ENCODE measurements at regions not wholly inside any gene's neighbourhood (a gene's known extent, or its start where the extent isn't known, plus 50 kb on each side); places are given as distances from the start of the nearest gene placed in this dataset.

- H3K27ac ChIP-seq: no peak overlapping the region
- H3K4me3 ChIP-seq: no peak overlapping the region
- intact Hi-C loops (cut with DNase I; ENCODE audit: low total_unique reads): no loop called here
- H3K27me3 ChIP-seq: no peaks in the 10 kb centered on the region
- no peaks in the 10 kb centered on the region for H3K9me3 ChIP-seq
- TF ChIP-seq CTCF (IDR thresholded peaks at IDR 0.05): no peak
- no peak for TF ChIP-seq POLR2A (IDR thresholded peaks at IDR 0.05)
- no peak for DNase-seq
- H3K36me3 ChIP-seq: no peaks in the 10 kb centered on the region
- H3K4me1 ChIP-seq: no peaks in the 10 kb centered on the region
These were observed 285.1 kb downstream of the IL20RB start for GRCh38 chr3:137242836-137243400.

- no peak overlapping the region for H3K27ac ChIP-seq
- intact Hi-C loops (cut with DNase I; ENCODE audit: low total_unique reads): no loop called here
- no peaks in the 10 kb centered on the region for H3K36me3 ChIP-seq
- no peaks in the 10 kb centered on the region for H3K27me3 ChIP-seq
- H3K9me3 ChIP-seq: no peaks in the 10 kb centered on the region
- H3K4me1 ChIP-seq: no peaks in the 10 kb centered on the region
- TF ChIP-seq CTCF (IDR thresholded peaks at IDR 0.05) (no peak), POLR2A (IDR thresholded peaks at IDR 0.05) (no peak)
- no peak overlapping the region for H3K4me3 ChIP-seq
- no peak for DNase-seq
These were observed 288.7 kb downstream of the IL20RB start for GRCh38 chr3:137246491-137246890.

- Histone ChIP-seq H3K4me3 (no peak overlapping the region), H3K36me3 (no peaks in the 10 kb centered on the region), H3K27ac (no peak overlapping the region), H3K9me3 (no peaks in the 10 kb centered on the region), H3K4me1 (no peaks in the 10 kb centered on the region), H3K27me3 (no peaks in the 10 kb centered on the region)
- intact Hi-C loops (cut with DNase I; ENCODE audit: low total_unique reads): no loop called here
- DNase-seq: no peak
- TF ChIP-seq CTCF (IDR thresholded peaks at IDR 0.05): no peak
- TF ChIP-seq POLR2A (IDR thresholded peaks at IDR 0.05): no peak
These were observed 291.6 kb downstream of the IL20RB start for GRCh38 chr3:137249311-137249940.

- H3K9me3 ChIP-seq: no peaks in the 10 kb centered on the region
- TF ChIP-seq CTCF (IDR thresholded peaks at IDR 0.05): no peak
- TF ChIP-seq POLR2A (IDR thresholded peaks at IDR 0.05): no peak
- no peaks in the 10 kb centered on the region for H3K27me3 ChIP-seq
- no peak overlapping the region for H3K4me3 ChIP-seq
- H3K4me1 ChIP-seq: no peaks in the 10 kb centered on the region
- intact Hi-C loops (cut with DNase I; ENCODE audit: low total_unique reads): no loop called here
- no peak overlapping the region for H3K27ac ChIP-seq
- H3K36me3 ChIP-seq: no peaks in the 10 kb centered on the region
- DNase-seq: no peak
These were observed 301.3 kb downstream of the IL20RB start for GRCh38 chr3:137259089-137259488.

DNA sequence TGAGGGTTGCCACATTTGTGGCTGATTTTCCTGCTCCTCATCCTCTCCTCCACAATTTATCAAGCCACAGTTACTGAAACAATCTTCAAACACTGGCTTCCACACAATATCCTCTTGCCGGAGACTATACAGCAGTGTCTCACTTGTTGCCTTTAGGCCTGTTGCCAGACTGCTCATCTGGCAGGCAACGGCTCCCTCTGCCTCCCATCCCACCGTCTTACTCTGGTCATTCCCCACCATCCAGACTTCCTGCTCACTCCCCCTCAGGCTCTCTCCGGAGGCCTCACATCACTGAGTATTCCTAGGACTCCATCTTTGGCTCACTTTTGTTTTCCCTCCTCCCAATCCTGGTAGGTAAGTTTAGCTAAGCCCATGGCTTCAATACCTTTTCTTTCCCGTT lies 301.9 kb downstream of the IL20RB start:
- no peak overlapping the region for H3K27ac ChIP-seq
- intact Hi-C loops (cut with DNase I; ENCODE audit: low total_unique reads): no loop called here
- H3K36me3 ChIP-seq: no peaks in the 10 kb centered on the region
- DNase-seq: no peak
- no peaks in the 10 kb centered on the region for H3K4me1 ChIP-seq
- TF ChIP-seq CTCF (IDR thresholded peaks at IDR 0.05) (no peak), POLR2A (IDR thresholded peaks at IDR 0.05) (no peak)
- H3K27me3 ChIP-seq: no peaks in the 10 kb centered on the region
- no peak overlapping the region for H3K4me3 ChIP-seq
- H3K9me3 ChIP-seq: no peaks in the 10 kb centered on the region

Measured in uterus (tissue), 3 donors.